GM21526 (cell line): ENCODE measurements at regions not wholly inside any gene's neighbourhood (a gene's known extent, or its start where the extent isn't known, plus 50 kb on each side); places are given as distances from the start of the nearest gene placed in this dataset.

Experiments used
- ATAC-seq: cut with Tn5 transposase; IDR thresholded peaks from one replicate; pipeline ENCODE4 v1.9.1; 2021; ENCODE audit warnings: moderate library complexity; ENCODE audit not compliant: unreplicated experiment, low FRiP score

DNA sequence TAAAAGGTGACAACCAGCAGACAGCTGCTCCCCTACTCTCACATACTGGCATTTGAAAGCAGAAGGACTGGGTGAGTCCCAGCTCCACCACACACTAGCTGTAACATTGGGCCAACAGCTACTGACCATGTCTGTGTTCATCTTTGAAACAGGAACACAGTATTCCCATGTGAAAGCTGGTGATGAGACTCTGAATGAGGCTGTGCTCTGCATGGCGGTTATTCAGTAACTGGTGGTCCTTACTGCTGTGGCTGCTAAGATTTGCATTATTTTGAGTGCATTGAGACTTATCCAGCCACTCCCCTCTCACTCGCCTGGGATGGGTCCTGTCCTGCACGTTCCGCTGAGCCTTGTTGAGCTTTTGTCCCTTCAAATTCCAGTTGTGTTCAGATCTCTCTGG lies 342.9 kb downstream of the FOXL1 start:
- no peak for ATAC-seq

DNA sequence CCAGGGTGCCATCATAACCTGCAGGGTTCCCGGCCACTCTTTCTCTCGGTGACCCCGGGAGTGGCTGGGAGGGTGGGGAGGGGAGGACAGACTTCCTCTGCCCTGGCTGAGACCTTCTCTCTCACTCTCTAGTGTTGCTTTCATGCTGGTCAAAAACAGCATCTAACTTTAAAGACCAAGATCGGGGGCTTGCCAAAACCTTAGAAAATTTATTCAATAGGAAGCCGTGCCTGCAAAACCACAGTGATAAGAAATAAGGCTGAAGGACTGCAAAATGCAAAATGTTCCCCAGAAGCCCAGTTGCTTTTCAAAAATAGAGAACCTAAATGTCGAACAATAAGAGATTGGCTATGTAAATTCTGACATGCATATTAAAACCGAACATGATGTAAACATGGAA lies 344.0 kb downstream of the FOXL1 start:
- ATAC-seq = no peak

GRCh38 chr16:86923656-86924055 lies 345.3 kb downstream of the FOXL1 start:
- ATAC-seq = no peak

DNA sequence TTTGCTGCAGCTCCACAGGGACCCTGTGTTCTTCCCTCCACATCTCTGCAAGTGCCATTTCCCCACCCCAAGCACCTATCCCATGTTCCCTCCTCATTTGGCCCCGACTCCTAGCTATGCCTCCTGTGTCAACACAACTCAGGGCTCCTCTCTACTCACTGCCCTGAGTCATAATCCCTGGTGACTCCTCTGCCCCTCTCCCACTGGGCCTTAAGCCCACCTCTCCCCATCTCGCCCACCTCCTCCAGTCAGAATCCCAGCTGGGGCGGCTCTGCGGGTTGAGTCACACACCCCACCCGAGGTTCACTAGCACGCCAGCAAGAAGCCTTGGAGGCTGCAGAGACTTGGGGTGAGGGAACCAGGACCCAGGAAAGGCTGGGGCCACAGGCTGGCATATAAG lies 346.2 kb downstream of the FOXL1 start:
- ATAC-seq = no peak

GRCh38 chr16:86925067-86925791 lies 346.9 kb downstream of the FOXL1 start:
- ATAC-seq = no peak

- ATAC-seq = no peak
These were observed 348.1 kb downstream of the FOXL1 start for GRCh38 chr16:86926181-86927094.

DNA sequence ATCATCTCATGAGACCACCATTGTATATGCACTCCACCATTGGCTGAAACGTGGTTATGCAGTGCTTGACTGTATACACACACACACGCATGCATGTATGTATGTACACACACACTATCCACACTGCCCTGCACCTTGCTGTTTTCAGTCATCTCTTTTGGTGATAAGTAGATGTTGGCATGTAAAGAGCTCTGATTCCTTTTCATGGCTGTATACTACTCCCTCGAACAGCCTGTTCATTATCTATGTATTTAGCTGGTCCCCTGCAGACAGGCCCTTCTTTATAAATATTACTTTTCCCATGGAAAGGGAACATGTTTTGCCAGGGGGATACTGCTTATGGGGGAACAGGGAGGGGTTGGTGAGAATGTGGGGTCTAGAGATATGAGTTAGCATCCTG lies 349.4 kb downstream of the FOXL1 start:
- ATAC-seq = no peak

GRCh38 chr16:86928523-86929011 lies 350.2 kb downstream of the FOXL1 start:
- ATAC-seq = no peak

DNA sequence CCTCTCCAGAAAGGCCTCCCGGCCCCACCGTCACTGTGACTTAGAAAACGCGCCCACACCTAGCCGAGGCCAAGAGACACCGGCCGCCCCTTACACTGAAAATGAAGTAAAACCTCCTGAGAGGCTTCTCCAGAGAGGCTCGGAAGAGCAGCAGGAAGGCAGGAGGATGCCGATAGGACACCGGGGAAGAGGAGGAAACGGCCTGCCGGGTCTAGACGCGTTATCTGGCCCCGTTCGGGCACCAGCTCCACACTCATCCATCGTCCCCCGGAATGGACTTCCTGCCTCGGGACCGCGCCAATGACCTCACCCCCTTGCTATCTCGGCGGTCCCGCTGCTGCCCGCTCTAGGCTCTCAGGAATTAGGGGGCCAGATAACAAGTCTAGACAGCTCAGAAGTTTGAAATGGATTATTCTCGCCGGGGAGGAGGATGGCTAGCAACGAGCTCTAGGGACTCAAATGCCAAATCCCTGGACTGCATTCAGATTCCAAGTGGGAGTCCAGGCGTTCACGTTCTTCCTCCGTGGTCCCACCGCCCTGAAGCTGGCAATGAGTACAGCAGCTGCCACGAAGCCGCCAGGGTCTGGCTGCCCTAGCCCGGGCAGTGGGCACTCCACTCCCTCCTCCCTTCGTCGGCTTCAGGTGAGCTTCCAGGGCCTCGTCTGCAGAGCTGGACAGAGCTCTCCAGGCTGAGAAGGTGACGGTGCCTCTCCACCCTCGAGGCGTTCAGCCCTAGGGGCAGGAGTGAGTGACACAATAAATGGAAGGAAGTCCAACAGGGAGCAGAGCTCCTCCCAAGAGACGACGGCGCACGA lies 350.9 kb downstream of the FOXL1 start:
- ATAC-seq = no peak

- no peak for ATAC-seq
These were observed 351.7 kb downstream of the FOXL1 start for GRCh38 chr16:86930001-86930400.

GRCh38 chr16:86930663-86931373 lies 352.5 kb downstream of the FOXL1 start:
- no peak for ATAC-seq

DNA sequence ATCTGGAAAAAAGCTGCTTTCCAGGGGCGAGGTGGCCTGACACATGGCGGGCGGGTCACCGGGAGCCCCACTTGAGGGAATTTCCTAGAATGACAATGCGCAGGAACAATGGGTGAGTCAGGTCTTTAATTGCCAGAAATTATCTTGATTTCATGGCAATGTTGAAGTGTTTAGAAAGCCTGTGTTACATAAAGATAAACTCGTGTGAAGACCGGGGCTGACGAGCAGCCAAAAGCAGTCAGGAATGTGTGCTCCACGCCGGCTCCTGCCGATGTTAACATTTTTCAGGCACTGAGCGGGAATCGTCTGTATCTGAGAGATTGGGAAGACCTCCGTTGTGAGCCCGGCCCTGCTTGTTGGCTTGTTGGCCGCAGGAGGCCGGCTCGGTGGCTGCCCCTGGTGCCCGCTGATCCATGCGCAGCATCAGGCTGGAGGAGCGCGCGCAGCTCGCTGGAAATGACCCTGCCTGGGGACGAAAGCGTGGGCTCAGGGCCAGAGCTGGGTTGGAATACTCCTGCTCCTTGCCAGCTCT lies 353.1 kb downstream of the FOXL1 start:
- ATAC-seq = no peak

DNA sequence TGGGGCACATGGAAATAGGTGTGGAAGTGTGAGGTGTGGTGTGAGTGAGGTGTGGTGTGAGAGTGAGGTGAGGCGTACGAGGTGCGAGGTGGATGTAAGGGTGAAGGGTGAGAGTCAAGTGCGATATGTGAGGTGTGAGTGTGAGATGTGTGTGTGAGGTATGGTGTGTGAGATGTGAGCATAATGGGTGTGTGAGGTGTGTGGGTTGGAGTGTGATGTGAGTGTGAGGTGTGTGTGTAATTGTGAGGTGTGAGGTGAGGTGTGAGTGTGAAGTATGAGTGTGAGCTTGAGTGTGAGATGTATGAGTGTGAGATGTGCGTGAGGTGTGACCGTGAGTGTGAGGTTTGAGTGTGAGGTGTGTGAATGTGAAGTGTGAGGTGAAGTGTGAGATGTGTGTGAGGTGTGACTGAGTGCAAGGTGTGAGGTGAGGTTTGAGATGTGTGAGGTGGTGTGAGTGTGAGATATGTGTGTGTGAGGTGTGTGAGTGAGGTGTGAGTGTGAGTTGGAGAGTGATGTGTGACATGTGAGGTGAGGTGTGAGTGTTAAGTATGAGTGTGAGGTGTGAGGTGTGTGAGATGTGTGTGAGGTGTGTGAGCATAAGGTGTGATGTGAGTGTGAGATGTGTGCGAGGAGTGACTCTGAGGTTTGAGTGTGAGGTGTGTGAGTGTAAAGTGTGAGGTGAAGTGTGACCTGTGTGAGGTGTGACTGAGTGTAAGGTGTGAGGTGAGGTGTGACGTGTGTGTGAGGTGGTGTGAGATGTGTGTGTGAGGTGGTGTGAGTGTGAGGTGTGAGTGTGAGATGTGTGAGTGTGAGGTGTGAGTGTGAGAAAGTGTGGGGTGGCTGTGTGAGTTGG lies 354.0 kb downstream of the FOXL1 start:
- ATAC-seq = no peak

DNA sequence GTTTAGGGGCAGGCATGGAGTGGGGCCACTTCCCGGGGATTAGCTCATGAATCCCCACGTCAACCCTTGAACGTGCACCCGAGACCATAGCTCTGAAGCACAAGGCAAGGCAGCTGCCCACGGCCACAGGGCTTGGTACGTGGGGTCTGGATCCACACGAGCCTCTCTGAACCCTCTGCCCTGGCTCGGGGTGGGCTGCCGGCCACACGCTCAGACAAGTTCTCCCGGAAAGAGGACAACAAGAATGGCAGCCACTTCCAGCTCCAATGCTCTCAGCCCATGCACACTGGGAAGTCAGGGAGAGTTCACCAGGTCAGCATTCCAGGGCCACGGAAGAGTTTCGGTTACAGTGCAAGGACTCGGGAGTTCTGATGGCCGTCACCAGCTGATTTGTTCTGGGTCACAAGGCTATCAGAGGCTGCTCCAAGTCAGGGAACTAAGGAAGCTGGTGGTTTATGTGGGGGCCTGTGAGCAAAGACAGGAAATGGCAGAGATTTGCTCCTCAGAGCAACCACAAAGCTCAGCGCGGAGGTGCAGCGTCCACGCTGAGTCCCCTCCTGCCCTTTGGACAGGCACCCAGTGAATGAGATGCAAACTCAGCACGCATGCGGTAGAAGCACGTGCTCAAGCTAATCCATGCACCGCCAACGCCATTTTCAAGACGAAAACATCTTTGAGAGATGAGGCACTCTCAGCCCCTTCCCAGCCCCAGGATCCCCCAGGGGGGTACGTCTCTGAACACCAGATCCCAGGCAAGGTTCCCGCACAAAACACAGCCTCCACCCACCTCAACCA lies 356.4 kb downstream of the FOXL1 start:
- no peak for ATAC-seq

DNA sequence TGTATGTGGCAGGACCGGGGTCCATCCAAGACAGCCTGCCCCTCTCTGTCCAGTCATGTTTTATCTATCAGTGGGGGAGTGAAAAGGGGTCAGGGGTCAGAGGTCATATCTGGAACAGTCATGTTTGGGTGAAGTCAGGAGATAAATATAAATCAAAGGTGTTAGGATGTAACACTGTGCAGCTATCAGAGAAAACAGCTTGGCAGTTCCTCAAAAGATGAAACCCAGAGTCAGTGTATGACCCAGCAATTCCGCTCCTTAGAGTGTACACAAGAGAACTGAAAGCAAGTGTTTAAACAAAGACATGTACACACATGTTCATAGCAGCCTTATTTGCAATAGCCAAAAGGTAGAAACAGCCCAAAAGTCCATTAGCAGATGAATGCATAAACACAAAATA lies 361.3 kb downstream of the FOXL1 start:
- no peak for ATAC-seq

DNA sequence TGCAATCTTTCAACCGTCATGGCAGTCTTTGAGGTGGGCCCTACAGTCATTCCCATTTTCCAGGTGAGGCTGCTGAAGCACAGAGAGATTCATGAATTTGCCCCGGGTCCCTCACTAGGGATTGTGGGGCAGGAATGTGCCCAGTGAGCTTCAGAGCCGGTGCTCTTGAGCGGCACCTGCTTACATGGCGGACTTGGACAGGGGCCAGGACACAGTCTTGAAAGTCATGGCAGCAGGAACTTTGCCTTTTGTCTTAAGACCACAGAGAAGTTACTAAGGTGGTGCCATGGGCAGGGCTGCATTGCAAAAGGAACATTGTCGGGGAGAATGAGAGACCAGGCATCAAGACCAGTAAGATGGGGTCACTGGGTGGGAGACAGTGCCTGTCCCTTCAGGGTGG lies 363.4 kb downstream of the FOXL1 start:
- no peak for ATAC-seq

DNA sequence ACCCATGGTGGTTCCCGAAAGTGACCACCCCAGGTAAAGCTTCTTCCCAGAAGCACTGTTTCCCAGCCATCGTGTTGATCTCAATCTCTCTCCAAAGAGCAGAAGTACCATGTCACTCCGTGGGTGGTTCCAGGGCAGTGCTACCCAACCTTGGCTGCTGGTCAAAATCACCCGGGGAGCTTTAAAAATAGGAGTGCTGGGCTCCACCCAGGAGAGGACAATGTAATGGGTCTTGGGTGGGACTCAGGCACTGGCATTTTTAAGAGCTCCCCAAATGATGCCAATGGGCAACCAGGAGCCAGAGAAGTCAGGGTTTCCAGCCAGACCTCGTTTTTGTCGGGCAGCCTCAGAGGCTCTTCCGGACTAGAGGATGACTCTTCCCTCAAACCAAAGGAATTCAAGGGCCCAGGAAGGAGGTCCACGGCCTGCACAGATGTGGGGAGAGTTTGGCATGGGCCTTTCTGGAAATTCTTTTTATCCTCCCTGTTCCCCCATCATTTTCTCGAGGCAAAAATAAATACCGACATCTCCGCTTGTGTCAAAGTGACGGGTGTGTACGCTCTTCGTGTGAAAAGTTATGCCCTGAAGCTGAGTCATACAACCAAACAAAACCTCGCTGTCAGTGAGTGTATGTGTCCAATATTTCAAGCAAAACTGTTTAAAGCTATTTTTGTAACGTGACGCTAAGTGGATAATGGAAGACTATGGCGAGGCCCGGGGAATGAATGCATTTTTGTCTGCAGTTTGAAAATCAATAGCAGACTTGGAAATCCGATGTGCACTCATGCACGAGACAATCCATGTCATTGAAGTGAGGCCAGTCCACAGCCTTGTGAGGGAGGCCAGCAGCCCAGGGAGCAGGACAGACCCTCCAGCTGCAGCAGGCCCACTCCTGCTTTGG lies 364.1 kb downstream of the FOXL1 start:
- no peak for ATAC-seq
